ENCODE measurements at regions not wholly inside any gene's neighbourhood (a gene's known extent, or its start where the extent isn't known, plus 50 kb on each side); places are given as distances from the start of the nearest gene placed in this dataset.

DNA sequence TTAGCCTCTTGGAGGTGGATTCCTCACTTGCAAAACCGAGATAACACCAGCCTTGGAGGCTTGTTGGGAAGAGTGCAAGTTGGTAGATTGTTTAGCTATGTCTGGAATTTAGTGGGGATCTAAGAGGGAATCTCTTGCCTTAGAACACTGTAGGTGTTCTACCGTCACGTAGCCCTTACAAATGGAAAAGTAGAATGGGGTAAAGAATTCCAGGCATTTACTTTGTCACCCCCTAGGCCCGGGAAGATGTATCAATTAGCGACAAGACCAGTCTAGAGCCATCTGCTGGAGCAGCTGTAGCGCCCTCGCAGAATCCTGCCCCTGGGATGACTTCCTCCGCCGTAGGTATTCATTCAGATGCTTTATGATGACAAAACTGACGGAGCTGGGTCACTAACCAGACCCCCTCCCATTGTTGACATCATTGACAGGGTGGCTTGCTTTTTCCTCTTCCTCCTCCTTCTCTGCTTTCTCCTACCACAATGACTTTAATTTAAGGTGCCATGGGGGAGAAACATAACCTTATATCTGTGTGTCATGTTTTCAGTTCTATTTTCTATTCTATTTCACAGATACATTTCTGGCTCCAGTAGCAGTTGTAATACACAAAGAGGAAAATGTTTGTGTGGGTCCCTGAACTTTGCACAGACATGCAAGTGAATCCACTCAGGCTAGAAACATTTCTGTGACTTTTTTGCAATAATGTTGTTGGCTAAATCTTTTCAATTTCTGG, 262.6 kb upstream of the LYZL1 start:
- TF ChIP-seq POLR2A (IDR thresholded peaks at IDR 0.05) (no peak), CTCF (IDR thresholded peaks at IDR 0.05) (no peak)
- no peak for DNase-seq (ENCODE audit: low spot score in 2 of 2)
- no peak overlapping the region for H3K4me3 ChIP-seq (ENCODE audit: low read depth, poor library complexity, severe bottlenecking)
- WGBS, 2 donors: 80 to 82% methylated on average over 10 of the region's 10 CpGs
- intact Hi-C loops (cut with DNase I; ENCODE audit: low total_unique reads): no loop called here

GRCh38 chr10:29026802-29027580, 261.9 kb upstream of the LYZL1 start:
- TF ChIP-seq CTCF (IDR thresholded peaks at IDR 0.05) (no peak), POLR2A (IDR thresholded peaks at IDR 0.05) (no peak)
- H3K4me3 ChIP-seq (ENCODE audit: low read depth, poor library complexity, severe bottlenecking): no peak overlapping the region
- DNase-seq (ENCODE audit: low spot score in 2 of 2): no peak
- intact Hi-C loops (cut with DNase I; ENCODE audit: low total_unique reads): no loop called here
- WGBS, 2 donors: 63 to 70% methylated on average over 5 of the region's 5 CpGs

GRCh38 chr10:29028486-29028885, 260.4 kb upstream of the LYZL1 start:
- DNase-seq (ENCODE audit: low spot score in 2 of 2): no peak
- no peak overlapping the region for H3K4me3 ChIP-seq (ENCODE audit: low read depth, poor library complexity, severe bottlenecking)
- WGBS, 2 donors: 48 to 51% methylated on average over 3 of the region's 3 CpGs
- intact Hi-C loops (cut with DNase I; ENCODE audit: low total_unique reads): no loop called here
- TF ChIP-seq POLR2A (IDR thresholded peaks at IDR 0.05) (no peak), CTCF (IDR thresholded peaks at IDR 0.05) (no peak)

GRCh38 chr10:29030900-29031299, 258.0 kb upstream of the LYZL1 start:
- no peak overlapping the region for H3K4me3 ChIP-seq (ENCODE audit: low read depth, poor library complexity, severe bottlenecking)
- DNase-seq (ENCODE audit: low spot score in 2 of 2): no peak
- intact Hi-C loops (cut with DNase I; ENCODE audit: low total_unique reads): no loop called here
- TF ChIP-seq POLR2A (IDR thresholded peaks at IDR 0.05) (no peak), CTCF (IDR thresholded peaks at IDR 0.05) (no peak)

DNA sequence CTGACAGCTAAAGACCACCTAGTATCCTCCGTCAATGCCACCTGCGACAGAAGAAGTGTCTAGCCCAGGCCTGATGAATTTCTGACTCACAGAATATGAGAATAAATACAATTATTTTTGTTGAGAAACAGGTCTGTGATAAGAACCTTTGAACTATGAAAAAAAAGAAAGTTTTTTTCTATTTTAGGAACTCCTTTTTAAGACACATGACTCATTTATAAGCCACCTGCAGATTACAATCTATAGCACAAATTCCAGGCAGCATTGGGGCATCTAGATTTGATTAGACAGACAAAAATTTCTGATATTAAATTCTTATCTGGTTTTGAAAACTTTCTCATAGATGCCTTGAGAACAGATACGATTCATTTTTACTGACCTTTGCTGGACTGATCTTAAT, 256.7 kb upstream of the LYZL1 start:
- H3K4me3 ChIP-seq (ENCODE audit: low read depth, poor library complexity, severe bottlenecking): no peak overlapping the region
- 68 to 82% methylated on average over 3 of the region's 3 CpGs for WGBS, 2 donors
- intact Hi-C loops (cut with DNase I; ENCODE audit: low total_unique reads): no loop called here
- no peak for TF ChIP-seq CTCF (IDR thresholded peaks at IDR 0.05)
- no peak for TF ChIP-seq POLR2A (IDR thresholded peaks at IDR 0.05)
- no peak for DNase-seq (ENCODE audit: low spot score in 2 of 2)

Data from lower leg skin (tissue), 4 donors.